GM23338 (cell line): ENCODE measurements at regions not wholly inside any gene's neighbourhood (a gene's known extent, or its start where the extent isn't known, plus 50 kb on each side); places are given as distances from the start of the nearest gene placed in this dataset. TPM values are rescaled to one million over a fixed set of nuclear protein-coding genes. Genes with fewer than 3 reads are reported as not detected.

Experiments used
- small RNA-seq: library from RNA; depleted of rRNA; stranded (forward); fragments of <200 nt; gene quantifications from one replicate; pipeline ENCODE3, GENCODE V24; 2014; ENCODE audit warnings: low replicate concordance

Small RNA genes in the stretch of these regions (small RNA-seq; reads per million reads assigned to genes)
- gene RN7SL188P, result not detected
